GM06990 (cell line): ENCODE measurements at regions not wholly inside any gene's neighbourhood (a gene's known extent, or its start where the extent isn't known, plus 50 kb on each side); places are given as distances from the start of the nearest gene placed in this dataset.

ENCODE experiments used
- DNase-seq: peaks from one replicate; pipeline ENCODE4 v3.0.0-alpha.2; 2011; ENCODE audit not compliant: insufficient read length; ENCODE audit errors: extremely low read depth
- H3K27me3 ChIP-seq: replicated peaks from 2 replicates; pipeline ENCODE4 v1.6.0; 2011; ENCODE audit warnings: low read length; ENCODE audit not compliant: control insufficient read depth, insufficient read depth
- H3K36me3 ChIP-seq: 2 replicates; pipeline ENCODE4 v1.5.1; 2011; ENCODE audit warnings: low read length; ENCODE audit not compliant: control insufficient read depth, insufficient read depth
- H3K4me3 ChIP-seq: replicated peaks from 2 replicates; pipeline ENCODE4 v1.5.1; 2011; ENCODE audit warnings: low read depth, mild to moderate bottlenecking, control low read depth, low read length
- TF ChIP-seq, protein P1 (sequence below): IDR thresholded peaks from 2 replicates; pipeline ENCODE4 v1.5.1; 2011; ENCODE audit warnings: low read length, control low read depth, mild to moderate bottlenecking, inconsistent platforms; ENCODE audit not compliant: insufficient read depth, poor library complexity, severe bottlenecking

DNA sequence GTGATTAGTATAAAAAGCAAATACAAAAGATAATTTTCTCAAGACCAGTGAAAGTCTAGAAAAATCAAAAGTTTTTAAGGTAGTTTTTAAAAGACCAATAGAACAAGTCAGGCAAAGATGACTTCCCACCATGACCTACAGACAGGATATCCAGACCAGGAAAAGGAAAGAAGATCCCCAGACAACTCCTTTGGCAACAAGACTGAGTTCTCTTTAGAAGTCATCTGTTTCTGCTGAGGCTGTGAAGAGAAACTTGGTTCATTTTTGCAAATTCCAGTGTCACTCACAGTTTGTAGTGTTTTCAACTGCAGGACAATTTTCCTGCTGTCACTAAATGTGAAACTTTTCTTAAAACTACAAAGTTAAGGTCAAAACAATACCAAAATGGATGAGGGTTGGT, 240.9 kb upstream of the SIX2 start:
- Histone ChIP-seq H3K4me3 (no peak overlapping the region), H3K36me3 (no peaks in the 10 kb centered on the region), H3K27me3 (no peaks in the 10 kb centered on the region)
- TF ChIP-seq, protein P1, sequence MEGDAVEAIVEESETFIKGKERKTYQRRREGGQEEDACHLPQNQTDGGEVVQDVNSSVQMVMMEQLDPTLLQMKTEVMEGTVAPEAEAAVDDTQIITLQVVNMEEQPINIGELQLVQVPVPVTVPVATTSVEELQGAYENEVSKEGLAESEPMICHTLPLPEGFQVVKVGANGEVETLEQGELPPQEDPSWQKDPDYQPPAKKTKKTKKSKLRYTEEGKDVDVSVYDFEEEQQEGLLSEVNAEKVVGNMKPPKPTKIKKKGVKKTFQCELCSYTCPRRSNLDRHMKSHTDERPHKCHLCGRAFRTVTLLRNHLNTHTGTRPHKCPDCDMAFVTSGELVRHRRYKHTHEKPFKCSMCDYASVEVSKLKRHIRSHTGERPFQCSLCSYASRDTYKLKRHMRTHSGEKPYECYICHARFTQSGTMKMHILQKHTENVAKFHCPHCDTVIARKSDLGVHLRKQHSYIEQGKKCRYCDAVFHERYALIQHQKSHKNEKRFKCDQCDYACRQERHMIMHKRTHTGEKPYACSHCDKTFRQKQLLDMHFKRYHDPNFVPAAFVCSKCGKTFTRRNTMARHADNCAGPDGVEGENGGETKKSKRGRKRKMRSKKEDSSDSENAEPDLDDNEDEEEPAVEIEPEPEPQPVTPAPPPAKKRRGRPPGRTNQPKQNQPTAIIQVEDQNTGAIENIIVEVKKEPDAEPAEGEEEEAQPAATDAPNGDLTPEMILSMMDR: no peak
- DNase-seq: no peak

DNA sequence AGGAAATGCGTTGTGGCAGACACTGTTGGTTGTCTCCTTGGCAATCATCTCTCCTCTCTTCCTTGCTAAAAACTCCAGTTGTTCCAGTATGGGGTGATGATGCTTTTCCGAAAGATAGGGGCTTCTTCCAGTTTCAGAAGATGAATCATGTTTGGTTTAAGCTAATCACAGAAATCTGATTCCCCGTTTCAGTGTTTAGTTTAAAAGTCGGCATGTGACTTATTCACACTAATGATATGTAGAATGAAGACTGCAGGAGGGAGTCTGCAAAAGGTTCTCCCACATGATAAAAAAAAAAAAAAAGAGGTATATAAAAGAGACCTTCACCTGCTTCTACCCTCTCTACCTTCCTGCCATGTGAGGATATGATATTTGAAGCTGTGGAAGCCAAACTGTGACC, 239.0 kb upstream of the SIX2 start:
- H3K36me3 ChIP-seq: no peaks in the 10 kb centered on the region
- no peak for DNase-seq
- no peak overlapping the region for H3K4me3 ChIP-seq
- TF ChIP-seq, protein P1: no peak
- no peaks in the 10 kb centered on the region; the same call in 1 of the 2 replicates for H3K27me3 ChIP-seq

DNA sequence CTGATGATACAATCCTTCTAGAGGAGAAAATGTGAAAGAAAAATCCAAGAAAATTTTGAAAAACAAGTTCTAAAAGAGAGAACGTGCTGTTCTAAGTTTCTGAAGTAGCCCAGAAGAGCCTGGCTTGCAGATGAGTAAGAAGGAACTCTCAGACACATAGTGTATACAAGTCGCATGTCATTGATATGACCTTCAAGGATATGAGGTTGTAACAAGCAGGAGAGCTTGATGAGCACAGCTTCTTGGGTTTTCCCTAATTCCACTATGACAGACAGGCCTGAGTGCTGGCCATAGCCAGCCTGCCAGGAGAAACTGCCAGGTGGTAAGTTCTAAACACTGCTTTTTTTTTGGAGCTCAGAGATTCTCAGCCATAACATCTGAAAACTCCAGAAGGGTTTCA, 235.7 kb upstream of the SIX2 start:
- H3K4me3 ChIP-seq: no peak overlapping the region

DNA sequence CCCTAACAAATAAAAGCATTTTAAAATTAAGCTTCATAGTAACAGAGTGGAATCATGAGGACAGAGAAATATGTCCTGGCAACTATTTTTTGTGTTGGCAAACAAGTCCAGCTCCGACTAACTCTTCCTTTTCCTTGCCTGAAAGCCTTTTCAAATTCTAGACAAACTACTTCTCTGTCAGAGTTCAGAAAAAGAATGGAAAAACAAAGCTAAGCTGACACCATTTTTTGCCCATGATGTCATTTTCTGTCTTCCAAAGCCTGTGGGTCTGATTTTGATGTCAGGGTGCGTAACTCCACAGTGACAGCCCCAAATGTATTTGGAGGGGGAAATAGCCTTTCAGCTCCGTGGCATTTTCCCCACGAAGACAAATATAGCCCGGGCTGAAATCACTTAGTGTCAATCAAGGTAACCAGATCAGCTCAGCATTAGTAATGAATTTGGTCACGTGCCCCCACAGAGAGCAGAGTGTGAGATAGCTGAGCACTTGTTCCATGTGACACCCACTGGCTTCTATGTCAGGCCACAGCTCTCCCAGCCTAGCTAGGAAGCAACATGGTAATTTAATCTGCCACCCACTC, 233.0 kb upstream of the SIX2 start:
- Histone ChIP-seq H3K36me3 (no peaks in the 10 kb centered on the region), H3K4me3 (no peak overlapping the region), H3K27me3 (peaks cover 1% of the 10 kb centered on the region)
- no peak for DNase-seq
- TF ChIP-seq, protein P1: no peak

More for the DNA sequence above, 235.7 kb upstream of the SIX2 start:
- TF ChIP-seq, protein P1: no peak
- no peaks in the 10 kb centered on the region for H3K36me3 ChIP-seq
- DNase-seq: no peak
- peaks cover 1% of the 10 kb centered on the region for H3K27me3 ChIP-seq

DNA sequence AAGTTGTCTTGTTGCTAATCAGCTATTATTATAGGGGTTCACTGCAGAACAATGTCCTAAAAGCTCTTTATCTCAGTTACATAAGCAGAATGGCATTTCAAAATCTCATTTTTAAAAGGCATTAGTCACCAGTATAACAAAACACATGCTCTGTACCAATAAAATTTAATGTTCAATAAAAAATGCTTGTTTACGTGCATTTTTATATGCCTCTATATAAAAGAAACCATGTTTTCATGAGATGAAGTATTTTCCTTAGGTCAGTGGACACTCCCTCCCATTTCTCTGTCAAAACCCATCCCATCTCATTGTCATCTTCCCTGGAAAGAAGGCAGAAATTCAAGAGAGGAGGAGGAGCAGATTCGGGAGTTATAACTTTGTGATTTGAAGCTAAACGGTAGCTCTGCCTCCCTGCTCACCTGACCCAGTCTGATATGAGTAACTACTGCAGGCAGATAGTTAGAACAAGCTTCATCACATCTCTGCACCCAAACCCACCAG, 231.9 kb upstream of the SIX2 start:
- H3K4me3 ChIP-seq: no peak overlapping the region
- H3K27me3 ChIP-seq: peaks cover 1% of the 10 kb centered on the region
- TF ChIP-seq, protein P1: no peak
- DNase-seq: no peak
- H3K36me3 ChIP-seq: no peaks in the 10 kb centered on the region

DNA sequence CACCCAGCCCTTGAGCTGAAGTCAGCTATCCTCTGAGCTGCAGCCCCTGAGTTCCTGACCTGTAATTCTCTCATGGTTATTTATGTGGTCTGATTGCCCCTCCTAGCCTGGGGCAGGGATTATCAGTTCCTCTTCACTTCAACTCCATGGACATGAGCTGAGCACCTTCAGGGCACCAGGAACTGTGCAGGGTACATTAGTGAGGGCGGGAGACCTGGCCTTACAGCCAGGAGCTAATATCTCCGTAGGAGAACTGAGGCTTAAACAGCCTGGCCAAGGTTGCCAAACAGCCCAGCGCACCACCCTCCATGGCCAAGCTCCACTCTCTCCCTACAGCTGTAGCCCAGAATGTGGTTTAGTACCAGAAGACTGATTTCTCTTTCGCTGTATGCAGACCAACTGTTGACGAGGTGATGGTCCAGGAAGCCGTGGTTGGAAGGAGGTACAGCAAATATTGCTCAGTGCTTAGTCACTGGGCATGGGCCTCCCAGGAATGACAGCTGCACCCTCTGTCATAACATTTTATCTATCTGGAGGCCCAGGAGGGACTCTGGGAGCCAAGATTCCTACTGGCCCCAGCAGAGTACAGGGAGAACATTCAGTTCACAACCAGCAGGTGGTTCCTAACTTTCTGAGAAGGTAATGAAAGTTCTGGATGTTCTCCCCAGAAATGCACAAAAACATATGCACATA, 228.7 kb upstream of the SIX2 start:
- Histone ChIP-seq H3K4me3 (no peak overlapping the region), H3K36me3 (no peaks in the 10 kb centered on the region), H3K27me3 (peaks cover 1% of the 10 kb centered on the region)
- DNase-seq: no peak
- TF ChIP-seq, protein P1: no peak
